Colonic mucosa (tissue), 4 donors: ENCODE measurements at regions not wholly inside any gene's neighbourhood (a gene's known extent, or its start where the extent isn't known, plus 50 kb on each side); places are given as distances from the start of the nearest gene placed in this dataset. TPM values are rescaled to one million over a fixed set of nuclear protein-coding genes. Genes with fewer than 3 reads are reported as not detected.

Source experiments
- DNase-seq: peaks from one replicate; pipeline ENCODE4 v3.0.0-alpha.2; 2020
- H3K27ac ChIP-seq: fragments of 200-600 bp; one replicate; pipeline ENCODE4 v1.8.0; 2021
- H3K27me3 ChIP-seq: fragments of 200-600 bp; one replicate; pipeline ENCODE4 v1.8.0; 2021
- H3K36me3 ChIP-seq: fragments of 200-600 bp; one replicate; pipeline ENCODE4 v1.8.0; 2021
- H3K4me1 ChIP-seq: fragments of 200-600 bp; one replicate; pipeline ENCODE4 v1.8.0; 2021; ENCODE audit warnings: mild to moderate bottlenecking
- H3K4me3 ChIP-seq: fragments of 200-600 bp; one replicate; pipeline ENCODE4 v1.8.0; 2021
- H3K9ac ChIP-seq, 2 donors: one replicate each; pipeline ENCODE4 v1.7.0; 2013; ENCODE audit warnings: control low read depth in 2 of 2, low read depth in 2 of 2, low read length in 2 of 2
- H3K9me3 ChIP-seq: fragments of 200-600 bp; one replicate; pipeline ENCODE4 v1.8.0; 2021
- CTCF ChIP-seq: fragments of 200-600 bp; IDR thresholded peaks from one replicate; pipeline ENCODE4 v1.8.0; 2022; ENCODE audit warnings: antibody characterized with exemption, mild to moderate bottlenecking
- intact Hi-C: fragments of 100-400 bp; cut with DNase I; formaldehyde crosslinking; loops from one replicate; pipeline ENCODE4 v1.14.1; 2022
- microRNA-seq: library from miRNA; unstranded; fragments of <30 nt; microRNA quantifications from one replicate; pipeline ENCODE4, GENCODE V29; 2019
- donor health status: healthy.
- donor health status: DM: no; HTN: no; CAD: no.
- donor health status: DM: no; HTN: no; CAD: no.

GRCh38 chr12:24012528-24012927, 63.1 kb upstream of the SOX5 start:
- no peaks in the 10 kb centered on the region for H3K36me3 ChIP-seq
- H3K9ac ChIP-seq = no peak overlapping the region
- H3K4me1 ChIP-seq = no peaks in the 10 kb centered on the region
- intact Hi-C loops = no loop called here
- no peak for TF ChIP-seq CTCF
- no peak overlapping the region for H3K27ac ChIP-seq
- no peak overlapping the region for H3K4me3 ChIP-seq
- no peaks in the 10 kb centered on the region for H3K27me3 ChIP-seq
- H3K9me3 ChIP-seq = no peaks in the 10 kb centered on the region
- no peak for DNase-seq

GRCh38 chr12:24011927-24012507, 62.5 kb upstream of the SOX5 start:
- no peak overlapping the region for H3K4me3 ChIP-seq
- H3K9ac ChIP-seq = no peak overlapping the region
- H3K27me3 ChIP-seq = no peaks in the 10 kb centered on the region
- DNase-seq = no peak
- TF ChIP-seq CTCF = no peak
- no peaks in the 10 kb centered on the region for H3K9me3 ChIP-seq
- no peaks in the 10 kb centered on the region for H3K4me1 ChIP-seq
- H3K36me3 ChIP-seq = no peaks in the 10 kb centered on the region
- no peak overlapping the region for H3K27ac ChIP-seq
- intact Hi-C loops = no loop called here

GRCh38 chr12:24008166-24008565, 58.7 kb upstream of the SOX5 start:
- TF ChIP-seq CTCF = no peak
- H3K27me3 ChIP-seq = no peaks in the 10 kb centered on the region
- no peaks in the 10 kb centered on the region for H3K9me3 ChIP-seq
- H3K9ac ChIP-seq = no peak overlapping the region
- no peaks in the 10 kb centered on the region for H3K4me1 ChIP-seq
- no peaks in the 10 kb centered on the region for H3K36me3 ChIP-seq
- no peak overlapping the region for H3K4me3 ChIP-seq
- H3K27ac ChIP-seq = no peak overlapping the region
- DNase-seq = no peak
- intact Hi-C loops = no loop called here

Small RNAs in the stretch of these regions (microRNA-seq; reads per million reads assigned to microRNA genes)
- not detected for gene MIR920
